ENCODE measurements at regions not wholly inside any gene's neighbourhood (a gene's known extent, or its start where the extent isn't known, plus 50 kb on each side); places are given as distances from the start of the nearest gene placed in this dataset.

GRCh38 chr3:124444075-124444474 lies 286.2 kb upstream of the UMPS start:
- no peak for DNase-seq (ENCODE audit: low spot score)

GRCh38 chr3:124444896-124445295 lies 285.4 kb upstream of the UMPS start:
- no peak for DNase-seq (ENCODE audit: low spot score)

- DNase-seq (ENCODE audit: low spot score): no peak
These were observed 282.4 kb upstream of the UMPS start for GRCh38 chr3:124447845-124448244.

DNA sequence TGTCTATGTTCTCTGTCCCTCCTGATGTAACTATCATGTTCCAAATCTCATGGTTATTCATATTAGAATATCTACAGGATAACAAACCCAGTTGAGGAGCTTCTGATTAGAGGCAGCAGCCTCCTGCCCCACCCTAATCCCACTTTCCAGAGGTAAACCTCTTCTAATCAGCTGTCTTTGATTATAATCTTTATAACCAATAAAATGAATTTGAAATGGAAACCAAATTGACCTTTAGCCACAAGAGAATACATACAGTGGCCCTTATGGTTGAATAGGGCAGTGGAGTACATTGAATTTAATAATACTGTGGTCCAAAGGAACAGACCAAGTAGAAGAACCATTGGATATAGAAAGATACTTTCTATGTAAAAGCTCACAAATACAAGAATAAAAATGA lies 281.3 kb upstream of the UMPS start:
- DNase-seq (ENCODE audit: low spot score): no peak

DNA sequence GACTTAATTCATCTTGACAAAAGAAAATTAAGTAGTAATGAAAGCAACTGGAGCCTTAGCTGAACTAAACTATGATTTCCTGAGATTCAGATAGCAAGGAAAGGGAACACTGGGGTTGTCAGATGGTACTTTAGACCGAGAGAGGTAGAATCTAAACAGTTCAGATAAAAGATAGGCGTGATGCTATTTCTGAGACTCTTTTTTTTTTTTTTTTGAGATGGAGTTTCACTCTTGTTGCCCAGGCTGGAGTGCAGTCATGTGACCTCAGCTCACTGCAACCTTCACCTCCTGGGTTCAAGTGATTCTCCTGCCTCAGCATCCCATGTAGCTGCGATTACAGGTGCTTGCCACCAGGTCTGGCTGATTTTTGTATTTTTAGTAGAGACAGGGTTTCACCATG lies 279.9 kb upstream of the UMPS start:
- DNase-seq (ENCODE audit: low spot score): no peak

DNA sequence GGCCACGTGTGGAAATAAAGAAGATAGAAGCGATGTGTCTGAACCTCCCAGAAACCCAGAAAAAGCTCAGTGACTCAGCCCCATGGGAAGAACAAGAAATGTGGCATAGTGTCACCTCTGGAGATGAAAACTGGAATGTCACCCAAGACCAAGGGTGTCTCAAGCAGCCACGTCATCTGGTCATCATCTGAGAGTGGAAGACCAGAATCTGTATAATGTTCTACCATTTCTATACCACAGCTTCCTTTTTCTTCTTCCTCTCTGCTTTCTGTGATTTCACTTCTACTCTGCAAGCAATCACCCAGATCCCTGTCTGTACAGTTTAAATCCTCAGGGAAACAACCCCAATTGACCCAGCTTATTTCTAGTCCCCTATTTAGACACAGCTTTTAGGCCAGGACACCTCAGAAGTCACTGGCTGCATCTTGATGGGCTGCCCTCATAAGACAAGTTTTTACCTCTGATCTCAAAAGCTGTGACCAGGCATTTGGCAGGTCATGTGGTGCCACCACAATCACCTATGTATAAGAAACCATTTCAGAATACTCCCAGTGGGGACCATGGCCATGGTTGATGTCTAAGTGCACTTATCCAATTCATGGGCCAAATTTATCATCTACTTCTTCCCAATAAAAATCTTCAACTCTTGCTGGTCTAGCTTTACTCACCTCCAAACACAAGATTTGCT lies 278.5 kb upstream of the UMPS start:
- DNase-seq (ENCODE audit: low spot score): no peak

DNA sequence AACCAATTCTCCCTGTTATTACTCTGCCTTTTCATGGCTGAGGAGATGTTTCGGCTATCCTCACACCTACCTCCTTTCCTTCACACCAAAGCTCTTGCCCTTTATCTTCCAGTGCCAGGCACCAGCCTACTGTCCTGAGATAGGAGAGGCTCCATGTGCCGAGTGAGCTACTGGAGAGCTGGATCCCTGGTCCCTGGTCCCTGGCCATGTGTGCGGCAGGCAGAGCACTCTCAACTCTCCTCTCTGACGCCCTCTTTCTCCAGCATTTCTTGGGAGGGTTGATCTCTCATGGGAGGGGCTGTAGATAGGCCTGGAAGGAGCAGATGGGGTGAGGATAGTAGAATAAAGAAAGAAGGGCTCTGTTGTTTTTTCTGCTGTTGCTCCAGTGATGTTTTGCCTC lies 277.1 kb upstream of the UMPS start:
- DNase-seq (ENCODE audit: low spot score): no peak

GRCh38 chr3:124455891-124456290 lies 274.4 kb upstream of the UMPS start:
- no peak for DNase-seq (ENCODE audit: low spot score)

- no peak for DNase-seq (ENCODE audit: low spot score)
These were observed 273.7 kb upstream of the UMPS start for GRCh38 chr3:124456506-124456905.

- DNase-seq (ENCODE audit: low spot score): no peak
These were observed 270.6 kb upstream of the UMPS start for GRCh38 chr3:124459678-124460077.

GRCh38 chr3:124461126-124461525 lies 269.1 kb upstream of the UMPS start:
- DNase-seq (ENCODE audit: low spot score): no peak

DNA sequence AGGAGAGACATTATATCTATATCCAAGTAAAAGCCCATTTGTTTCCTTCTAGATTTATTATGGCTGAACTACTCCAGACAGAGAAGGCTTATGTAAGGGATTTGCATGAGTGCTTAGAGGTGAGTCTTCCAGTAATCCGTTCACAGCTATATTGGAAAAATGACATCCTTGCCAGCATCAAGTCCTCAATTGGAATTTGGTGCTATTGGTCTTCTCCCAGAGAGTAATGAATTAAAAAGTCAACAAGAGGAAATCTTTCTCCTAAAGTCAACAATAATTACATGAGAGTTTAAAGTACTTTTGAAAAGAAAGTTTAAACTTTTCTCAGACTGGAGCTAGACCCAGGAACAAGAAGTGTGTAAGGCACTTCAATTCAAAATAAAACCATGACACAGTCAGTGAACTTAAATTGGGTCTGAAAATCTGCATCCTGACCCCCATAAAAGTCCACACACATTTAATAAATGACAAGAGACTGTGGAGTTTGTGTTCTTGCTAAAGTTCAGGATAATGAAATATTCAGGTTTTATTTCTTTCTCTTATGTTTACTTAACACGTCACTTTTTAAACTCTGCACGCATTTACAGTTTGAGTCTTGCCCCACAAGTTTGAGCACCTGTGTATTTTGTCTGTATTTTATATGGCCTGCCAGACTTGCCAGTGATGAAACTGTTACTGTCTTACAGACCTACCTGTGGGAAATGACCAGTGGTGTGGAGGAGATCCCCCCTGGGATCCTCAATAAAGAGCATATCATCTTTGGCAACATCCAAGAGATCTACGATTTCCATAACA lies 268.2 kb upstream of the UMPS start:
- no peak for DNase-seq (ENCODE audit: low spot score)

GRCh38 chr3:124463234-124463633 lies 267.0 kb upstream of the UMPS start:
- DNase-seq (ENCODE audit: low spot score): no peak

DNA sequence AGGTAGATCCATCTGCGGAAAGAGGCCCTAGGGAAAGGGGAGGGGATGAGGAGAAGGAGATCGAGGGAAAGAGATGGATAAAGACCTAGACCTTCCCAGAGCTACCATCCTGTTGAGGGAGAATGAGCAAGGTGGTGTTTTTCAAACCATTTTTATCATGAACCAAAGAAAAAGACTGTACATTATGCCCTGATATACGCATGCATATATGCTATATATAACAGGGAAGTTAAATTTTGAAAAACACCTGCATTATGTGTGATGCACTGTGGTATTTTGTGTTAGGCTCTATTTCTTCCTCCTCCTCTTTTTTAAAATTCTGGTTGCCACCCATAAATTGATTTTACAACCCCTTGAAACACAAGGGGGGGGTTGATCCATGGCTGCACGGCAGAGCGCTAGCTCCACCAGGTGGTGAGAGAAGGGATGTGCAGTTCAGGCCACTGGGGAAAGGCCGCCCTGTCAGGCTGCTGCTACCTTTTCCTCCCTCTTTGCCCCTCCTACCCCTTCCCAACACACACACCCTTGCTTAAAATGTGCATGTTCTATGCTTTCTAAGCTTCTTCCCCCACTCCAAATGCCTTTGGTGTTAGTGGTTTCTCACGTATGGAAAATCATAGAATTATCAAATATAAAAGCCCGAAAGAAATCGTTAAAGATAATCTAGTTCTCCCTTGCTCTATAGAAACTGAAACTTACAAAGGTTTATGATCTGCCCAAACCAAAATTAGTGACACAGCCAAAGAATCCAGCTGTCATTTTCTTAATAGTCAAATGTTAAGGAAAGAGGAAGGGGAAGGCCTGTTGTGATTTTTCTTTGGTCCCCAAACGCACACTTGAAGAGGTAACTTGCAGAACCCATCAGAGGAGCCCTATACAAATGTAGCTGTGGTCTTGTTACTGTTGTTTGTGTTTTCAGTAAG lies 262.0 kb upstream of the UMPS start:
- DNase-seq (ENCODE audit: low spot score): peak; percentile 22

DNA sequence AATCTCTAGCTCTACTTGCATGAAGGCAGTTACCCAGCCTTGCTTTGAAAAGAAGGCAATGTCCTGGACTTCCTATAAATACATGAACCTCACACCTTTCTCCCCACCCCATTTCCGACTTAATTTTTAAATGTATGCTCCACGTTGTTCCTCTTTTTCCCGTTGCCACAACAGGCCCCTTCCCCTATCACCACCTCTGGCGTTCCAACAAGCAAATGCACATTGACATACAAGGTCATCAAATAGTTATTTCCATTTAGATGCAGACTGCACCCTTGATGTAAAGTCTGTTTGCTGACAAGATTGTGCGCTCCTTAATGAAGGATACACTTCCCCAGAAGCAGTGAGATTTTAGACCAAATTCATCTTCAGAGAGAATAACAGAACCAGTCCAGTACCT lies 260.7 kb upstream of the UMPS start:
- no peak for DNase-seq (ENCODE audit: low spot score)

DNA sequence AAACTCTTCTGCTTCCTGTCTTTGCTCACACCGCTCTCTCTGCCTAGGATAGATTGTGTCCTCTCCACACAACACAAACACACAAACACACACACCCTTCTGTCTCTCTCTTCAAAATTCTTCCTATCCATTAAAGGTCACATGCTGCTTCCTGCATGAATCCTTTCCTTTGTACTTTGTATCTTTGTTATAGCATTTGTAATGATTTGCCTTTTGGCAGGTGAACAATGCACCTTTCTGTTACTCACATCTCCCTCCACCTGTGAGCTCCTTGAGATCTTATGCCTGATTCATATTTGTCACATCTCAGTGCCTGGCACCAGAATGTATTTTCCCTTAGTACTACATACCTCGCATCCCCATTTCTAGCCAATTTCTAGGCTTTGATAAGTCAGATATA lies 251.4 kb upstream of the UMPS start:
- no peak for DNase-seq (ENCODE audit: low spot score)

- no peak for DNase-seq (ENCODE audit: low spot score)
These were observed 246.3 kb upstream of the UMPS start for GRCh38 chr3:124483915-124484470.

GRCh38 chr3:124486324-124486723 lies 243.9 kb upstream of the UMPS start:
- no peak for DNase-seq (ENCODE audit: low spot score)

GRCh38 chr3:124489506-124489905 lies 240.7 kb upstream of the UMPS start:
- no peak for DNase-seq (ENCODE audit: low spot score)

DNA sequence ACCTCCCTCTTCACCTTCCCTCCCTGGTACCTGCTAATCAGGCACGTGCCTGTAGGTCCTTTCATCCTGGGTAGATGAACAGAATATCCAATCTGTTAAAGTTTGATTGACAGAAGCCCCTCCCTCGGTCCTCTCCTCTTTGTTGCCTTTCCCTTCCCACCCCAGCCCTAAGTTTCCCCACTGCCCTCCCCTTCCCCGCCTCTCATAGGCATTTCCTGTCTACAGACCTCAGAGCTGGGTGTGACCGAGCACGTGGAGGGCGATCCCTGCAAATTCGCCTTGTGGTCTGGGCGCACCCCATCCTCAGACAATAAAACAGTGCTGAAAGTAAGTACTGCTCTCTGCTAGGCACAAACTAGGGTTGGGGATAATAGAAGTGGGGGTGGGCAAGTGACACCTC lies 239.2 kb upstream of the UMPS start:
- DNase-seq (ENCODE audit: low spot score): no peak

GRCh38 chr3:124491875-124492274 lies 238.4 kb upstream of the UMPS start:
- DNase-seq (ENCODE audit: low spot score): no peak

- DNase-seq (ENCODE audit: low spot score): no peak
These were observed 237.4 kb upstream of the UMPS start for GRCh38 chr3:124492824-124493223.
